Tibial nerve (tissue), 4 donors: ENCODE measurements at regions not wholly inside any gene's neighbourhood (a gene's known extent, or its start where the extent isn't known, plus 50 kb on each side); places are given as distances from the start of the nearest gene placed in this dataset.

Experiments
- DNase-seq, 2 donors: peaks; one replicate each; pipeline ENCODE4 v3.0.0-alpha.2; 2019; ENCODE audit warnings: low spot score in 2 of 2
- H3K27ac ChIP-seq, 4 donors: fragments of 200-600 bp; sonication (generic) in 3 of 4; one replicate each; pipeline ENCODE4 v1.5.1; 2017 to 2019; ENCODE audit warnings: mild to moderate bottlenecking in 1 of 4
- H3K27me3 ChIP-seq, 2 donors: fragments of 200-600 bp; sonication (generic) in 1 of 2; one replicate each; pipeline versions ENCODE4 v1.5.1 to v1.6.0; 2017 to 2019
- H3K36me3 ChIP-seq, 3 donors: fragments of 200-600 bp; sonication (generic); one replicate each; pipeline ENCODE4 v1.5.1; 2018 to 2019
- H3K4me1 ChIP-seq, 4 donors: fragments of 200-600 bp; sonication (generic) in 3 of 4; one replicate each; pipeline ENCODE4 v1.5.1; 2017 to 2019
- H3K4me3 ChIP-seq, 4 donors: fragments of 200-600 bp; sonication (generic) in 3 of 4; one replicate each; pipeline ENCODE4 v1.5.1; 2017 to 2019; ENCODE audit warnings: mild to moderate bottlenecking in 1 of 4, moderate library complexity in 1 of 4
- H3K9me3 ChIP-seq, 4 donors: fragments of 200-600 bp; sonication (generic) in 3 of 4; one replicate each; pipeline ENCODE4 v1.5.1; 2017 to 2019
- EP300 ChIP-seq, 2 donors: sonication (generic); formaldehyde crosslinking; IDR thresholded peaks; one replicate each; pipeline ENCODE4 v1.6.1; 2017; ENCODE audit warnings: antibody characterized with exemption in 2 of 2, mild to moderate bottlenecking in 1 of 2
- POLR2A ChIP-seq, 2 donors: fragments of 450-650 bp; IDR thresholded peaks; one replicate each; pipeline ENCODE4 v1.6.1; 2017; ENCODE audit warnings: antibody characterized with exemption in 2 of 2, mild to moderate bottlenecking in 2 of 2, moderate library complexity in 2 of 2
- WGBS, 2 donors: methylation state at CpG; one replicate each; pipeline ENCODE4 v1.1.5; 2018; 5-methylcytosine and 5-hydroxymethylcytosine counted together
- TF ChIP-seq, protein P1 (sequence below), 5 experiments: fragments of 200-600 bp in 3 of 5; fragments of 450-650 bp in 2 of 5; sonication (generic) in 3 of 5; IDR thresholded peaks; one replicate each; pipeline ENCODE4 v1.5.1; 2016 to 2019; ENCODE audit warnings: antibody characterized with exemption in 5 of 5, mild to moderate bottlenecking in 3 of 5, moderate library complexity in 2 of 5

DNA sequence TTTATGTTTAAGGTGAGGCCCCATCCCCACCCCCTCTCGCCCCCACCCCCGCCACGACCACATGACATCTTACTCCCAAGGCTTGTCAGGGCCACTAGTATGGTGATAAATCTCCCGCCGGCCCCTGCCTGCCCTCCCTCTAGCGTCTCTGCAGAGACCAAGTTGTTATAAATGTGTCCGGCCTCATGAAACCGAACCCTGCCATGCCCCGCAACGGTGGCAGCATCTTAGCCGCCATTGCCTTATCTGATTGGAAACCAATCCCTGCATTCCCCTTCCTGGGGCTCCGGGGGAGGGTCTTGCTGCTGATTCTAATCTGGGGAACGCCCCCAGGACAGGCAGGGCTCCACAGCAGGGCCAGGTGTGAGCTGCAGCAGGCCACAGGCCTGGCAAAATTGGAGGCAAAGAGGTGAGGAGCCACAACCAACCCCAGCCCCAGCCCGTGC, 352.4 kb downstream of the C16orf95 start:
- 71 to 76% methylated on average over 14 of the region's 14 CpGs for WGBS, 2 donors
- Histone ChIP-seq H3K27ac (no peak overlapping the region), H3K27me3 (peaks cover 0 to 9% of the 10 kb centered on the region in 2 donors), H3K4me3 (no peak overlapping the region), H3K36me3 (no peaks in the 10 kb centered on the region), H3K4me1 (no peaks in the 10 kb centered on the region), H3K9me3 (peaks cover 0 to 1% (median 0%) of the 10 kb centered on the region in 4 donors)
- TF ChIP-seq, protein P1, sequence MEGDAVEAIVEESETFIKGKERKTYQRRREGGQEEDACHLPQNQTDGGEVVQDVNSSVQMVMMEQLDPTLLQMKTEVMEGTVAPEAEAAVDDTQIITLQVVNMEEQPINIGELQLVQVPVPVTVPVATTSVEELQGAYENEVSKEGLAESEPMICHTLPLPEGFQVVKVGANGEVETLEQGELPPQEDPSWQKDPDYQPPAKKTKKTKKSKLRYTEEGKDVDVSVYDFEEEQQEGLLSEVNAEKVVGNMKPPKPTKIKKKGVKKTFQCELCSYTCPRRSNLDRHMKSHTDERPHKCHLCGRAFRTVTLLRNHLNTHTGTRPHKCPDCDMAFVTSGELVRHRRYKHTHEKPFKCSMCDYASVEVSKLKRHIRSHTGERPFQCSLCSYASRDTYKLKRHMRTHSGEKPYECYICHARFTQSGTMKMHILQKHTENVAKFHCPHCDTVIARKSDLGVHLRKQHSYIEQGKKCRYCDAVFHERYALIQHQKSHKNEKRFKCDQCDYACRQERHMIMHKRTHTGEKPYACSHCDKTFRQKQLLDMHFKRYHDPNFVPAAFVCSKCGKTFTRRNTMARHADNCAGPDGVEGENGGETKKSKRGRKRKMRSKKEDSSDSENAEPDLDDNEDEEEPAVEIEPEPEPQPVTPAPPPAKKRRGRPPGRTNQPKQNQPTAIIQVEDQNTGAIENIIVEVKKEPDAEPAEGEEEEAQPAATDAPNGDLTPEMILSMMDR (IDR thresholded peaks at IDR 0.05): no peak
- DNase-seq: no peak

DNA sequence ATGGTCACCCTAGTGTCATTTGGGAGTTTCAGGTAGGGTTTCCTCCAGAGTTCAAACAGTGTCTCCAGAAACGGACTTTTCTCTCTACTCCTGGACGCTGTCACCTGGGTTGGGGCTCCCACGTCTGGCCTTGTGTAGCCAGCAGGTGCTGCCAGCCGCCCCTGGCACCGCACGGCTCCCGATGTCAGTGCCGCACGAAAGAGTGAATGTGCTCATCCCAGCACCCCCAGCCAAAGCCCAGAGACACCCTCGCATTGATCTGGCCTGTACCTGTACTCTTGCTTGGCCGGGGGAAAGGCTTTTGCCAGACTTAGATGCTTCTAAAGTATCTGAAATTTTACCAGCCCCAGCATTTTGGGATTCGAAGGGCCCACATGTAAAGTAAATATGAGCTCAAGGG, 351.9 kb downstream of the C16orf95 start:
- Histone ChIP-seq H3K27ac (no peak overlapping the region), H3K4me3 (no peak overlapping the region), H3K9me3 (peaks cover 0 to 7% (median 0%) of the 10 kb centered on the region in 4 donors), H3K36me3 (no peaks in the 10 kb centered on the region), H3K27me3 (peaks cover 0 to 8% of the 10 kb centered on the region in 2 donors), H3K4me1 (no peaks in the 10 kb centered on the region)
- DNase-seq: no peak
- TF ChIP-seq EP300 (IDR thresholded peaks at IDR 0.05): no peak
- no peak for TF ChIP-seq POLR2A (IDR thresholded peaks at IDR 0.05)
- TF ChIP-seq, protein P1 (IDR thresholded peaks at IDR 0.05): no peak
- WGBS, 2 donors: 92 to 94% methylated on average over 12 of the region's 12 CpGs

DNA sequence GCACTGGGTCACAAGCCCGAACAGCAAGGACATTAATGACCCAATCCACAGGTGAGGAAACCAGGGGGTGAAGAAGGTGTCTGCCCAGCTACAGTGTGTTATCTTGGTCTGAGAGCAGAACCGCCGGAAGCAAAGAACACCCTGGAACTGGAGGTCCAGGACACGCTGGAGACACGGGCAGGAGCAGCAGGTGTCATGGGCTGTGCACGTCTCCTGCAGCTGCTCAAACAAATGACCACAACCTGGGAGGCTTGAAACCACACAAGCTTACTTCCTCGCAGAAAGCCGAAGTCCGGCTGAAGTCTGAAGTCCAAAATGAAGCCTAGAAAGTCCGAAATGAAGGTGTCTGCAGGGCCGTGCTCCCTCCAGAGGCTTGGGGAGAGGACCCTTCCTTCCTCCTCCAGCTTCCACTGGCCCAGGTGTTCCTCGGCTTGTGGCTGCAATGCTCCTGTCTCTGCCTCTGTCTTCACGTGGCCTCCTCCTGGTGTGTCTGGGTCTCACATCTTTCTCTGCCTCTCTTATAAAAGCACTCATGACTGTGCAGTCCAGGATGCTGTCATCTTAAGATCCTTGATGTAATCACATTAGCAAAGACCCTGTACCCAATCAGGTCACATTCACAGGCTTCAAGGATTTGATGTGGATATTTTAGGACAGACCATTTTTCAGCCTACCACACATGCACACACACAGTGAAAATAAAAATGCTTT, 351.2 kb downstream of the C16orf95 start:
- H3K27me3 ChIP-seq: peaks cover 0 to 2% of the 10 kb centered on the region in 2 donors
- TF ChIP-seq EP300 (IDR thresholded peaks at IDR 0.05) (no peak), POLR2A (IDR thresholded peaks at IDR 0.05) (no peak)
- TF ChIP-seq, protein P1 (IDR thresholded peaks at IDR 0.05): no peak
- H3K9me3 ChIP-seq: peaks cover 0 to 10% (median 0%) of the 10 kb centered on the region in 4 donors
- DNase-seq: no peak
- no peaks in the 10 kb centered on the region for H3K4me1 ChIP-seq
- 83 to 87% methylated on average over 13 of the region's 13 CpGs for WGBS, 2 donors
- no peak overlapping the region for H3K4me3 ChIP-seq
- H3K27ac ChIP-seq: no peak overlapping the region
- H3K36me3 ChIP-seq: no peaks in the 10 kb centered on the region

DNA sequence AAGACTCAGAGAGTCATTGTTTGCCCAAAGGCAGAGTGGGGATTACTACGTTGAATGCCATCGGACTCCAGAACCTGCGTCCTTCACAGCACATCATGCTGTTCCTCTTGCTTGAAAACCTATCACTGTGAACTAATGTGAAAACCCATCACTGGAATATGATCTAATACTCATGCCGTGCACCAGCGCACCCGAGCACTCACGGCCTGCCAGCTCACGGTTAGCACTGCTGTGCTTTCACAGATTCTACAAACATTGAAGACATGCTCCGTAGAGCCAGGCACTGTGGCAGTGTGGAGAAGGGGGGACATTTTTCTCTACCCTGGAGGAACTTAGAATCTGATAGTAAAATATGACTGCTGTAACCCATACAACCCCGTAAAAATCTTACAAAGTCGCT, 350.4 kb downstream of the C16orf95 start:
- no peaks in the 10 kb centered on the region for H3K27me3 ChIP-seq
- no peak for DNase-seq
- 89 to 92% methylated on average over 11 of the region's 11 CpGs for WGBS, 2 donors

DNA sequence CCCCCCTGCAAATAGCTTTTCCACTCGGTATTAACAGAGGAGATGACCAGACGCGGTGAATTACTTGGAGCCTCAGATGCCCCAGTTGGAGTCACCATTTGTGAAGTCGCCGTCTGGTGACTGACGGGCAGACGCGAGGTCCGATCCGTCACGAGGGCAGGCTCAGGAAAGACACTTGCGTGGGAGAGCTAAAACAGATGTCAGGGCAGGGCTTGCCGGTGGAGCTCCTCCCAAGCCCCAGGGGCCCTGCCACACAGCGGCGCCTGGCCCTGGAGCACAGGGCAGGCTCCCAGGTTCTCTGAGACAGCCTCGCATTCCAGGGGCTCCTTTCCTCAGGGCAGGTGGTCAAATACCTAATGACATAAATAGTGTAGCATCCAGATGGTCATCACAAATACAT, 348.3 kb downstream of the C16orf95 start:
- H3K27ac ChIP-seq: no peak overlapping the region
- no peaks in the 10 kb centered on the region for H3K4me1 ChIP-seq
- no peaks in the 10 kb centered on the region for H3K27me3 ChIP-seq
- peaks cover 0 to 10% (median 0%) of the 10 kb centered on the region in 4 donors for H3K9me3 ChIP-seq
- 71 to 73% methylated on average over 16 of the region's 16 CpGs for WGBS, 2 donors
- H3K36me3 ChIP-seq: no peaks in the 10 kb centered on the region
- no peak for DNase-seq
- H3K4me3 ChIP-seq: no peak overlapping the region
- TF ChIP-seq EP300 (IDR thresholded peaks at IDR 0.05) (no peak), POLR2A (IDR thresholded peaks at IDR 0.05) (no peak)
- TF ChIP-seq, protein P1 (IDR thresholded peaks at IDR 0.05): no peak

More for the DNA sequence above, 350.4 kb downstream of the C16orf95 start:
- H3K4me3 ChIP-seq: no peak overlapping the region
- H3K4me1 ChIP-seq: no peaks in the 10 kb centered on the region
- peaks cover 0 to 10% (median 0%) of the 10 kb centered on the region in 4 donors for H3K9me3 ChIP-seq
- no peak for TF ChIP-seq POLR2A (IDR thresholded peaks at IDR 0.05)
- TF ChIP-seq, protein P1 (IDR thresholded peaks at IDR 0.05): no peak
- no peak for TF ChIP-seq EP300 (IDR thresholded peaks at IDR 0.05)
- no peak overlapping the region for H3K27ac ChIP-seq
- H3K36me3 ChIP-seq: no peaks in the 10 kb centered on the region
